ENCODE measurements at regions not wholly inside any gene's neighbourhood (a gene's known extent, or its start where the extent isn't known, plus 50 kb on each side); places are given as distances from the start of the nearest gene placed in this dataset.
"Not testable (repeated sequence)": the region's sequence is repeated elsewhere in the genome, so short reads cannot be mapped to it uniquely, and the experiment has no call there.

GRCh38 chr9:26131886-26132285 lies 453.6 kb upstream of the TUSC1 start:
- in situ Hi-C loops (cut with MboI; ENCODE audit: low sequenced_read_pairs): no loop called here

- in situ Hi-C loops (cut with MboI; ENCODE audit: low sequenced_read_pairs): no loop called here
These were observed 451.0 kb upstream of the TUSC1 start for GRCh38 chr9:26129217-26129616.

GRCh38 chr9:26125693-26126092 lies 447.4 kb upstream of the TUSC1 start:
- in situ Hi-C loops (cut with MboI; ENCODE audit: low sequenced_read_pairs): no loop called here

- in situ Hi-C loops (cut with MboI; ENCODE audit: low sequenced_read_pairs): not testable (repeated sequence)
These were observed 437.8 kb upstream of the TUSC1 start for GRCh38 chr9:26116085-26116484.

GRCh38 chr9:26112724-26113123 lies 434.5 kb upstream of the TUSC1 start:
- in situ Hi-C loops (cut with MboI; ENCODE audit: low sequenced_read_pairs): no loop called here

- in situ Hi-C loops (cut with MboI; ENCODE audit: low sequenced_read_pairs): no loop called here
These were observed 408.2 kb upstream of the TUSC1 start for GRCh38 chr9:26086396-26086795.

GRCh38 chr9:26081847-26082246 lies 403.6 kb upstream of the TUSC1 start:
- in situ Hi-C loops (cut with MboI; ENCODE audit: low sequenced_read_pairs): no loop called here

GRCh38 chr9:26078706-26079105 lies 400.5 kb upstream of the TUSC1 start:
- in situ Hi-C loops (cut with MboI; ENCODE audit: low sequenced_read_pairs): no loop called here

- in situ Hi-C loops (cut with MboI; ENCODE audit: low sequenced_read_pairs): no loop called here
These were observed 399.6 kb upstream of the TUSC1 start for GRCh38 chr9:26077860-26078259.

- in situ Hi-C loops (cut with MboI; ENCODE audit: low sequenced_read_pairs): no loop called here
These were observed 389.4 kb upstream of the TUSC1 start for GRCh38 chr9:26067608-26068007.

- in situ Hi-C loops (cut with MboI; ENCODE audit: low sequenced_read_pairs): no loop called here
These were observed 388.0 kb upstream of the TUSC1 start for GRCh38 chr9:26066237-26066636.

GRCh38 chr9:26061948-26062575 lies 383.8 kb upstream of the TUSC1 start:
- in situ Hi-C loops (cut with MboI; ENCODE audit: low sequenced_read_pairs): no loop called here

- in situ Hi-C loops (cut with MboI; ENCODE audit: low sequenced_read_pairs): no loop called here
These were observed 380.1 kb upstream of the TUSC1 start for GRCh38 chr9:26058111-26058895.

GRCh38 chr9:26057050-26057449 lies 378.8 kb upstream of the TUSC1 start:
- in situ Hi-C loops (cut with MboI; ENCODE audit: low sequenced_read_pairs): no loop called here

GRCh38 chr9:26054600-26055520 lies 376.6 kb upstream of the TUSC1 start:
- in situ Hi-C loops (cut with MboI; ENCODE audit: low sequenced_read_pairs): no loop called here

- in situ Hi-C loops (cut with MboI; ENCODE audit: low sequenced_read_pairs): no loop called here
These were observed 375.7 kb upstream of the TUSC1 start for GRCh38 chr9:26053954-26054353.

GRCh38 chr9:26043431-26043830 lies 365.2 kb upstream of the TUSC1 start:
- in situ Hi-C loops (cut with MboI; ENCODE audit: low sequenced_read_pairs): no loop called here

GRCh38 chr9:26034786-26035185 lies 356.5 kb upstream of the TUSC1 start:
- in situ Hi-C loops (cut with MboI; ENCODE audit: low sequenced_read_pairs): no loop called here

GRCh38 chr9:26033336-26033735 lies 355.1 kb upstream of the TUSC1 start:
- in situ Hi-C loops (cut with MboI; ENCODE audit: low sequenced_read_pairs): no loop called here

- in situ Hi-C loops (cut with MboI; ENCODE audit: low sequenced_read_pairs): no loop called here
These were observed 348.3 kb upstream of the TUSC1 start for GRCh38 chr9:26026423-26027100.

- in situ Hi-C loops (cut with MboI; ENCODE audit: low sequenced_read_pairs): no loop called here
These were observed 335.0 kb upstream of the TUSC1 start for GRCh38 chr9:26013199-26013598.

Measured in HL-60/S4 treated with phorbol 12-myristate 13-acetate at 8.2 ng/mL for 4 days and 3 days (cell line).